ENCODE measurements at regions not wholly inside any gene's neighbourhood (a gene's known extent, or its start where the extent isn't known, plus 50 kb on each side); places are given as distances from the start of the nearest gene placed in this dataset.

DNA sequence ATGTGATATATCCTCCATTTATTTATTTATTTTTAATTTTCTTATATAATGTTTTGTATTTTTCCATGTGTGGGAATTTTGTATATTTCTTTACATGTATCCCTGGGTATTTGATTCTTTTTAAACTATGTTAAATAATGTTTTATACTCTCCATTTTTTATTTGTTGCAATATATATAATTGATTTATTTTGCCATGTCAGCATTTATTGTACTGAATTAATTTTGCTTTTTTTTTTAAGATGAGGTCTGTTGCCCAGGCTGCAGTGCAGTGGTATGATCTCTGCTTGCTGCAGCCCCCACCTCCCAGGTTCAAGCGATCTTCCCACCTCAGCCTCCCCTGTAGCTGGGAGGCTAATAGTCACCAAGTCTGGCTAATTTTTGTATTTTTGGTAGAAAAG is 187.4 kb downstream of the CDC14C start:
- TF ChIP-seq, protein P1, sequence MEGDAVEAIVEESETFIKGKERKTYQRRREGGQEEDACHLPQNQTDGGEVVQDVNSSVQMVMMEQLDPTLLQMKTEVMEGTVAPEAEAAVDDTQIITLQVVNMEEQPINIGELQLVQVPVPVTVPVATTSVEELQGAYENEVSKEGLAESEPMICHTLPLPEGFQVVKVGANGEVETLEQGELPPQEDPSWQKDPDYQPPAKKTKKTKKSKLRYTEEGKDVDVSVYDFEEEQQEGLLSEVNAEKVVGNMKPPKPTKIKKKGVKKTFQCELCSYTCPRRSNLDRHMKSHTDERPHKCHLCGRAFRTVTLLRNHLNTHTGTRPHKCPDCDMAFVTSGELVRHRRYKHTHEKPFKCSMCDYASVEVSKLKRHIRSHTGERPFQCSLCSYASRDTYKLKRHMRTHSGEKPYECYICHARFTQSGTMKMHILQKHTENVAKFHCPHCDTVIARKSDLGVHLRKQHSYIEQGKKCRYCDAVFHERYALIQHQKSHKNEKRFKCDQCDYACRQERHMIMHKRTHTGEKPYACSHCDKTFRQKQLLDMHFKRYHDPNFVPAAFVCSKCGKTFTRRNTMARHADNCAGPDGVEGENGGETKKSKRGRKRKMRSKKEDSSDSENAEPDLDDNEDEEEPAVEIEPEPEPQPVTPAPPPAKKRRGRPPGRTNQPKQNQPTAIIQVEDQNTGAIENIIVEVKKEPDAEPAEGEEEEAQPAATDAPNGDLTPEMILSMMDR (IDR thresholded peaks at IDR 0.05 in 2 of 3, conservative IDR thresholded peaks at IDR 0.05 in 1 of 3; ENCODE audit: borderline replicate concordance in 1 of 3, insufficient read depth in 1 of 3, low read depth in 2 of 3, low read length in 2 of 3) = no peak
- no peak for TF ChIP-seq POLR2A (IDR thresholded peaks at IDR 0.05; ENCODE audit: borderline replicate concordance, extremely low read depth, insufficient read depth, insufficient read length)
- no peak for TF ChIP-seq SIN3A (IDR thresholded peaks at IDR 0.05; ENCODE audit: low read depth)
